ENCODE measurements at regions not wholly inside any gene's neighbourhood (a gene's known extent, or its start where the extent isn't known, plus 50 kb on each side); places are given as distances from the start of the nearest gene placed in this dataset.

DNA sequence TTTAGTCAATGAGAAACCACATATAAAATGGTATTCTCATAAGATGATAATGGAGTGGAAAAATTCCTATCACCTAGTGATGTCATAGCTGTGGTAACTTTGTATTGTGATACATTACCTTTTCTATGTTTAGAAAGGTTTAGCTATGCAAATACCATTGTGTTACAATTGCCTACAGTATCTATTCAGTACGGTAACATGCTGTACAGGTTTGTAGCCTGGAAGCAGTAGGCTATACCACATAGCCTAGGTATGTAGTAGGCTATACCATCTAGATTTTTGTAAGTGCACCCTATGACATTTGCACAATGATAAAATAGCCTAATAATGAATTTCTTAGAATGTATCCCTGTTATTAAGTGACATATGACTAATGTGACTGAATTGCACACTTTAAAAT lies 50.5 kb upstream of the CCDC196 start:
- TF ChIP-seq TCF4 (CRISPR knock-in tag; IDR thresholded peaks at IDR 0.05; ENCODE audit: borderline replicate concordance) (no peak), ISL1 (CRISPR knock-in tag; IDR thresholded peaks at IDR 0.05) (no peak), ESRRG (CRISPR knock-in tag; IDR thresholded peaks at IDR 0.05) (no peak), ZFP3 (CRISPR knock-in tag; IDR thresholded peaks at IDR 0.05) (no peak), CSDC2 (CRISPR knock-in tag; IDR thresholded peaks at IDR 0.05) (no peak), ZNF565 (CRISPR knock-in tag; conservative IDR thresholded peaks at IDR 0.05; ENCODE audit: low read depth) (no peak), PPARA (CRISPR knock-in tag; IDR thresholded peaks at IDR 0.05; ENCODE audit: borderline replicate concordance) (no peak), ZNF8 (CRISPR knock-in tag; IDR thresholded peaks at IDR 0.05) (no peak), RARB (CRISPR knock-in tag; IDR thresholded peaks at IDR 0.05) (no peak), BACH2 (CRISPR knock-in tag; IDR thresholded peaks at IDR 0.05; ENCODE audit: borderline replicate concordance) (no peak), ZNF70 (CRISPR knock-in tag; IDR thresholded peaks at IDR 0.05) (no peak), GLIS3 (CRISPR knock-in tag; IDR thresholded peaks at IDR 0.05) (no peak), TOX (CRISPR knock-in tag; IDR thresholded peaks at IDR 0.05; ENCODE audit: borderline replicate concordance) (no peak)
- TF ChIP-seq, protein P1, sequence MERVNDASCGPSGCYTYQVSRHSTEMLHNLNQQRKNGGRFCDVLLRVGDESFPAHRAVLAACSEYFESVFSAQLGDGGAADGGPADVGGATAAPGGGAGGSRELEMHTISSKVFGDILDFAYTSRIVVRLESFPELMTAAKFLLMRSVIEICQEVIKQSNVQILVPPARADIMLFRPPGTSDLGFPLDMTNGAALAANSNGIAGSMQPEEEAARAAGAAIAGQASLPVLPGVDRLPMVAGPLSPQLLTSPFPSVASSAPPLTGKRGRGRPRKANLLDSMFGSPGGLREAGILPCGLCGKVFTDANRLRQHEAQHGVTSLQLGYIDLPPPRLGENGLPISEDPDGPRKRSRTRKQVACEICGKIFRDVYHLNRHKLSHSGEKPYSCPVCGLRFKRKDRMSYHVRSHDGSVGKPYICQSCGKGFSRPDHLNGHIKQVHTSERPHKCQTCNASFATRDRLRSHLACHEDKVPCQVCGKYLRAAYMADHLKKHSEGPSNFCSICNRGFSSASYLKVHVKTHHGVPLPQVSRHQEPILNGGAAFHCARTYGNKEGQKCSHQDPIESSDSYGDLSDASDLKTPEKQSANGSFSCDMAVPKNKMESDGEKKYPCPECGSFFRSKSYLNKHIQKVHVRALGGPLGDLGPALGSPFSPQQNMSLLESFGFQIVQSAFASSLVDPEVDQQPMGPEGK (CRISPR knock-in tag; IDR thresholded peaks at IDR 0.05; ENCODE audit: borderline replicate concordance) = no peak
- TF ChIP-seq, protein P2, sequence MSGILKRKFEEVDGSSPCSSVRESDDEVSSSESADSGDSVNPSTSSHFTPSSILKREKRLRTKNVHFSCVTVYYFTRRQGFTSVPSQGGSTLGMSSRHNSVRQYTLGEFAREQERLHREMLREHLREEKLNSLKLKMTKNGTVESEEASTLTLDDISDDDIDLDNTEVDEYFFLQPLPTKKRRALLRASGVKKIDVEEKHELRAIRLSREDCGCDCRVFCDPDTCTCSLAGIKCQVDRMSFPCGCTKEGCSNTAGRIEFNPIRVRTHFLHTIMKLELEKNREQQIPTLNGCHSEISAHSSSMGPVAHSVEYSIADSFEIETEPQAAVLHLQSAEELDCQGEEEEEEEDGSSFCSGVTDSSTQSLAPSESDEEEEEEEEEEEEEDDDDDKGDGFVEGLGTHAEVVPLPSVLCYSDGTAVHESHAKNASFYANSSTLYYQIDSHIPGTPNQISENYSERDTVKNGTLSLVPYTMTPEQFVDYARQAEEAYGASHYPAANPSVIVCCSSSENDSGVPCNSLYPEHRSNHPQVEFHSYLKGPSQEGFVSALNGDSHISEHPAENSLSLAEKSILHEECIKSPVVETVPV (CRISPR knock-in tag; IDR thresholded peaks at IDR 0.05) = no peak
- TF ChIP-seq, protein P3, sequence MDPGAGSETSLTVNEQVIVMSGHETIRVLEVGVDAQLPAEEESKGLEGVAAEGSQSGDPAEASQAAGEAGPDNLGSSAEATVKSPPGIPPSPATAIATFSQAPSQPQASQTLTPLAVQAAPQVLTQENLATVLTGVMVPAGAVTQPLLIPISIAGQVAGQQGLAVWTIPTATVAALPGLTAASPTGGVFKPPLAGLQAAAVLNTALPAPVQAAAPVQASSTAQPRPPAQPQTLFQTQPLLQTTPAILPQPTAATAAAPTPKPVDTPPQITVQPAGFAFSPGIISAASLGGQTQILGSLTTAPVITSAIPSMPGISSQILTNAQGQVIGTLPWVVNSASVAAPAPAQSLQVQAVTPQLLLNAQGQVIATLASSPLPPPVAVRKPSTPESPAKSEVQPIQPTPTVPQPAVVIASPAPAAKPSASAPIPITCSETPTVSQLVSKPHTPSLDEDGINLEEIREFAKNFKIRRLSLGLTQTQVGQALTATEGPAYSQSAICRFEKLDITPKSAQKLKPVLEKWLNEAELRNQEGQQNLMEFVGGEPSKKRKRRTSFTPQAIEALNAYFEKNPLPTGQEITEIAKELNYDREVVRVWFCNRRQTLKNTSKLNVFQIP (CRISPR knock-in tag; IDR thresholded peaks at IDR 0.05; ENCODE audit: borderline replicate concordance, low read depth) = no peak
- TF ChIP-seq, protein P4, sequence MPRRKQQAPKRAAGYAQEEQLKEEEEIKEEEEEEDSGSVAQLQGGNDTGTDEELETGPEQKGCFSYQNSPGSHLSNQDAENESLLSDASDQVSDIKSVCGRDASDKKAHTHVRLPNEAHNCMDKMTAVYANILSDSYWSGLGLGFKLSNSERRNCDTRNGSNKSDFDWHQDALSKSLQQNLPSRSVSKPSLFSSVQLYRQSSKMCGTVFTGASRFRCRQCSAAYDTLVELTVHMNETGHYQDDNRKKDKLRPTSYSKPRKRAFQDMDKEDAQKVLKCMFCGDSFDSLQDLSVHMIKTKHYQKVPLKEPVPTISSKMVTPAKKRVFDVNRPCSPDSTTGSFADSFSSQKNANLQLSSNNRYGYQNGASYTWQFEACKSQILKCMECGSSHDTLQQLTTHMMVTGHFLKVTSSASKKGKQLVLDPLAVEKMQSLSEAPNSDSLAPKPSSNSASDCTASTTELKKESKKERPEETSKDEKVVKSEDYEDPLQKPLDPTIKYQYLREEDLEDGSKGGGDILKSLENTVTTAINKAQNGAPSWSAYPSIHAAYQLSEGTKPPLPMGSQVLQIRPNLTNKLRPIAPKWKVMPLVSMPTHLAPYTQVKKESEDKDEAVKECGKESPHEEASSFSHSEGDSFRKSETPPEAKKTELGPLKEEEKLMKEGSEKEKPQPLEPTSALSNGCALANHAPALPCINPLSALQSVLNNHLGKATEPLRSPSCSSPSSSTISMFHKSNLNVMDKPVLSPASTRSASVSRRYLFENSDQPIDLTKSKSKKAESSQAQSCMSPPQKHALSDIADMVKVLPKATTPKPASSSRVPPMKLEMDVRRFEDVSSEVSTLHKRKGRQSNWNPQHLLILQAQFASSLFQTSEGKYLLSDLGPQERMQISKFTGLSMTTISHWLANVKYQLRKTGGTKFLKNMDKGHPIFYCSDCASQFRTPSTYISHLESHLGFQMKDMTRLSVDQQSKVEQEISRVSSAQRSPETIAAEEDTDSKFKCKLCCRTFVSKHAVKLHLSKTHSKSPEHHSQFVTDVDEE (CRISPR knock-in tag; IDR thresholded peaks at IDR 0.05) = no peak
- TF ChIP-seq, protein P5, sequence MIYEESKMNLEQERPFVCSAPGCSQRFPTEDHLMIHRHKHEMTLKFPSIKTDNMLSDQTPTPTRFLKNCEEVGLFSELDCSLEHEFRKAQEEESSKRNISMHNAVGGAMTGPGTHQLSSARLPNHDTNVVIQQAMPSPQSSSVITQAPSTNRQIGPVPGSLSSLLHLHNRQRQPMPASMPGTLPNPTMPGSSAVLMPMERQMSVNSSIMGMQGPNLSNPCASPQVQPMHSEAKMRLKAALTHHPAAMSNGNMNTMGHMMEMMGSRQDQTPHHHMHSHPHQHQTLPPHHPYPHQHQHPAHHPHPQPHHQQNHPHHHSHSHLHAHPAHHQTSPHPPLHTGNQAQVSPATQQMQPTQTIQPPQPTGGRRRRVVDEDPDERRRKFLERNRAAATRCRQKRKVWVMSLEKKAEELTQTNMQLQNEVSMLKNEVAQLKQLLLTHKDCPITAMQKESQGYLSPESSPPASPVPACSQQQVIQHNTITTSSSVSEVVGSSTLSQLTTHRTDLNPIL (CRISPR knock-in tag; IDR thresholded peaks at IDR 0.05; ENCODE audit: low read depth) = no peak
- no peak for ATAC-seq

Data from SK-N-SH treated with all-trans-retinoic acid at 6 μM for 48 hours (cell line).